Activated CD4-positive, alpha-beta memory T cell treated with anti-CD3 and anti-CD28 coated beads, Interleukin-2, amount 10 ng/mL, durations not matched to agents 7 days and 5 days (primary cell): ENCODE measurements at regions not wholly inside any gene's neighbourhood (a gene's known extent, or its start where the extent isn't known, plus 50 kb on each side); places are given as distances from the start of the nearest gene placed in this dataset.

Experiments used
- CTCF ChIA-PET: fragments of 350-600 bp; sonication (Branson Sonifier 250); formaldehyde crosslinking; loops from one replicate; lab custom pipeline; 2021; ENCODE audit warnings: antibody characterized with exemption, inconsistent platforms; lab: Charles Lee
- POLR2A ChIA-PET: fragments of 350-600 bp; sonication (Branson Sonifier 250); formaldehyde crosslinking; loops from one replicate; lab custom pipeline; 2021; ENCODE audit warnings: antibody characterized with exemption; lab: Charles Lee
- DNase-seq: peaks from one replicate; pipeline ENCODE4 v3.0.0-alpha.2; 2020
- H3K27ac Mint-ChIP-seq: one replicate; pipeline ENCODE4 v1.8.0; 2021; ENCODE audit warnings: mild to moderate bottlenecking, mixed read lengths
- H3K27me3 Mint-ChIP-seq: one replicate; pipeline ENCODE4 v1.8.0; 2021; ENCODE audit warnings: mixed read lengths
- H3K36me3 Mint-ChIP-seq: one replicate; pipeline ENCODE4 v1.8.0; 2021; ENCODE audit warnings: low read depth, mixed read lengths
- H3K4me1 Mint-ChIP-seq: one replicate; pipeline ENCODE4 v1.8.0; 2021; ENCODE audit warnings: mixed read lengths
- H3K4me3 Mint-ChIP-seq: one replicate; pipeline ENCODE4 v1.8.0; 2021; ENCODE audit warnings: mild to moderate bottlenecking, mixed read lengths
- H3K9me3 Mint-ChIP-seq: one replicate; pipeline ENCODE4 v1.8.0; 2021; ENCODE audit warnings: mixed read lengths

DNA sequence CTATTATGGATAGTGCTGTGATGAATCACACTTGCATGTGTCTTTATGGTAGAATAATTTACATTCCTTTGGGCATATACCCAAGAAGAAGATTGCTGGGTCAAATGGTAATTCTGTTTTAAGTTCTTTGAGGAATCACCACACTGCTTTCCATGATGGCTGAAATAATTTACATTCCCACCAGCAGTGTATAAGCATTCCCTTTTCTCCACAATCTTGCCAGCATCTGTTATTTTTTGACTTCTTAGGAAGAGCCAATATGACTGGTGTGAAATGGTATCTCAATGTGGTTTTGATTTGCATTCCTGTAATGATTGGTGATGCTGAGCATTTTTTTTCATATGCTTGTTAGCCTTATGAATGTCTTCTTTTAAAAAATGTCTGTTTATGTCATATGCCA is 1120.2 kb downstream of the ARAP2 start:
- H3K4me3 Mint-ChIP-seq = no peak overlapping the region

DNA sequence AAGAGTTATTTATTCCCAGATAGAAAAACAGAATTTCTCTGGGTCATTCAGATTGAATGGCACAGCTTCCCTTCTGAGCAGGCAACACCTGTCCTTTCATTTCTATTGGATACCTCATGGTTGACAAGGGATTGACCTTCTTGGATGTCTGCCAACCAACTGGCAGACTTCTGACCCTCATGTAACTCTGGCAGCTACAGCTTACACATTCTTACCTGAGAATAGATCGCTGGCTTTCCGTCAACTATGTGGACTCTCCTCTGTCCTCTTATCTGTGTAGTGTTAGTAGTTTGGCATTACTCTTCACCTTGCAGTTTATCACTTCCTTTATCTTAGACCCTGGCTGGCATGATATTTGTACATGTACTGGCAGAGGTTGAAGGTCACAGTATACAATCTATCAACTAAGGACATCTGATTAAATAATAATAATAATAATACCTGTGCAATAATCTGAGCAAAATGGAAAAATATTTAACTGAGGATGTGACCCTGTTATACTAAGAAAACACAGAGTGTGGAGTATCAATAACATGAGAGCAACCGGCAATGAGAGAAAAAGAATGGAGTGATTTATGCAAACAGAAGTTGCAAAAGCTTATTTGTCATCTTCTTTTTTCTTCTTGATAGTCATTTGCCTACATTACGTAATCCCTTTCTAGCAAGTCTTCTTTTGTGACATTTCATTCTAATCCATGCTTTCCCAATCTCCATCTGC is 1118.2 kb downstream of the ARAP2 start:
- no peak overlapping the region for H3K4me3 Mint-ChIP-seq

More for the DNA sequence above, 1120.2 kb downstream of the ARAP2 start:
- no peaks in the 10 kb centered on the region for H3K36me3 Mint-ChIP-seq
- no peak for DNase-seq
- H3K4me1 Mint-ChIP-seq = no peaks in the 10 kb centered on the region
- ChIA-PET POLR2A (no interaction called here), CTCF (no interaction called here)
- no peak overlapping the region for H3K27ac Mint-ChIP-seq
- H3K27me3 Mint-ChIP-seq = no peaks in the 10 kb centered on the region
- H3K9me3 Mint-ChIP-seq = no peaks in the 10 kb centered on the region

DNA sequence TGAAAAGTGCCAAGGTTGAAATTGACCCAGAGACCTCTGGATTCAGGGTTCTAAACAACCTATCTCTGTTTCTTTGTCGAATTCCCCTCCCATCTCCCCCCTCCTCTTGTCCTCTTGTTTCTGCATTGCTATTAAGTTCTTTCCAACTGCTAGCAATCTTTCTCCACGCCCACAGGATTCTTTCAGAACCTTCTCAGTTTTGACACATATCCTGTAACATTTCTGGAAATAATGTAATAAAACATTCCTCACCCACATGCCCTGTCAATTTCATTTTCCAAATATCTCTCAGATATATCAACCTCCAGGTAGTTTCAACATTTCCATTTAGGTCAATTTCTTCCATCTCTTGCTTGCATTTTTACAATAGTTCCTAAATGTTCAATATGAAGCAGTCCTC is 1105.9 kb downstream of the ARAP2 start:
- H3K9me3 Mint-ChIP-seq = no peaks in the 10 kb centered on the region
- ChIA-PET CTCF (no interaction called here), POLR2A (no interaction called here)
- DNase-seq = no peak
- H3K27ac Mint-ChIP-seq = no peak overlapping the region
- H3K4me1 Mint-ChIP-seq = no peaks in the 10 kb centered on the region
- H3K36me3 Mint-ChIP-seq = no peaks in the 10 kb centered on the region
- H3K4me3 Mint-ChIP-seq = no peak overlapping the region
- no peaks in the 10 kb centered on the region for H3K27me3 Mint-ChIP-seq

More for the DNA sequence above, 1118.2 kb downstream of the ARAP2 start:
- H3K9me3 Mint-ChIP-seq = no peaks in the 10 kb centered on the region
- H3K36me3 Mint-ChIP-seq = no peaks in the 10 kb centered on the region
- ChIA-PET POLR2A (no interaction called here), CTCF (no interaction called here)
- no peaks in the 10 kb centered on the region for H3K4me1 Mint-ChIP-seq
- H3K27ac Mint-ChIP-seq = no peak overlapping the region
- H3K27me3 Mint-ChIP-seq = no peaks in the 10 kb centered on the region
- DNase-seq = no peak

DNA sequence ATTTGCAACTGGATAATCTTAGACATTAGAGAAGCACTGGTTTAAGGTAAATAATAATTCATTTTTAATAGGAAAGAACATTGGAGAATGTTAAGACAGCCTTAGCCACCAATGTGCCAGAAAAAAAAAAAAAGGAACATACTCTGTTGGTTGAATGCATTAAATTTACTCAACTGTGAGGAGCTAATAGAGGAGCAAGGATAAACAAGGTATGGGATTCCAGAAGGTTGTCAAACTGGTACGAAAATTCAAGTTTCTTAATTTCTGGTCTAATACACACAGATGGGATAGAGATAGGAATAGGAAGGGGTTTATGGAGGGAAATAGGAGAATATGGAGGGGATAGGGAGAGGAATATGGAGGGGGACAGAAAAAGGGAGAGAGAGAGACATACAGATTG is 1096.6 kb downstream of the ARAP2 start:
- no peak for DNase-seq
- POLR2A ChIA-PET = no interaction called here
- no peaks in the 10 kb centered on the region for H3K4me1 Mint-ChIP-seq
- no peak overlapping the region for H3K4me3 Mint-ChIP-seq
- no peaks in the 10 kb centered on the region for H3K36me3 Mint-ChIP-seq
- no peak overlapping the region for H3K27ac Mint-ChIP-seq
- no peaks in the 10 kb centered on the region for H3K27me3 Mint-ChIP-seq
- no peaks in the 10 kb centered on the region for H3K9me3 Mint-ChIP-seq
- CTCF ChIA-PET = no interaction called here

DNA sequence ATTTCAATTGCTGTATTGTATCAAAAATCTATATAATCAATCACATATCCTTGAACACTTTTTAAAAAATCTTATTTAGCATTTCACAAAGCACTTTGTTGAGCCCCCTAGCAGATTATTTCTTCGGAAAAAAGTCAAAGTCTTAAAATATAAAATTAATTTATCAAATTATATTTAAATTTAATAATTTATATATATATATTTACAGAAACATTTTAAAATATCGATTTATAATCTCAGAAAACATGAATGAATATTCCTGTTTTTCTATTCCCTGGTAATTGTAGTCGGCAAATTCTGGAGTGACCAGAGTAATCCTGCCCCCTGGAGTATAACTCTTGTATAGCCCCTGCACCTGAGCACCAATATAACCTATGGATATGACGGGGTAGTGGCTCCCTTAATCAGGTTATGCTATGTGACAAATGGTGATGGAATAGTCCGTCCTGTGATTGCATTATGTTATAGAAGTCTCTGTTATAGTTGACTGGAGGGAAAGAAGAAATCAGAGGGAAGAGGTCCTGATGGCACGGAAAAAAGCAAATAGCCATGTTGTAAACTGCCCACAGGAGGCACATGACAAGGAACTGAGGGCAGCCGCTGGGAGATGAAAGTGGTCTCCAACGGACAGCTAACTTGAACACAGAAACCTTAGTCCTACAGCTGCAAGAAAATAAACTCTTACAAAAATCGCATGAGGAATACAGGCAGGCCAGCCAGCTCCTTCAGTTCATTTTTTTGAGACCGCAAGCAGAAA is 1092.3 kb downstream of the ARAP2 start:
- DNase-seq = no peak
- Mint-ChIP-seq H3K27ac (no peak overlapping the region), H3K9me3 (no peaks in the 10 kb centered on the region), H3K4me1 (no peaks in the 10 kb centered on the region), H3K27me3 (no peaks in the 10 kb centered on the region), H3K4me3 (no peak overlapping the region), H3K36me3 (no peaks in the 10 kb centered on the region)
- ChIA-PET CTCF (no interaction called here), POLR2A (no interaction called here)

DNA sequence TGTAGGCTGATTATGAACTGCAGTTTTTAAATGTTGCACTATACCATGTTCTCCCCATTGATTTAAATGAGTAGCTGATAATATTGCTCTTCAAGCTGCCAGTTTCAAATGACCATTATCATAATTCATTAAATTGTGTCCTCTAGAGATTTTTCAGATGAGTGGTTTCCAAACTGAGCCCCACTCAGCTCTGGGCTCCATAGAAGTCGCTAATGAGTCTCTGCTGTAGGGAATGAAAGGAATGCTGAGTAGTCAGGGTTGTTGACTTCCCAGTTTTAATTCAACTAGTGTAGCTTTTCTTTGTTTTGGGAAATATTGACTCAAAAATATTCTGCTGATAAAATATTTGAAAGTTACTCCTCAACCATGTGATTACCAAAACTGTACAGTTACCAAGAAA is 1081.1 kb downstream of the ARAP2 start:
- Mint-ChIP-seq H3K27ac (no peak overlapping the region), H3K4me1 (no peaks in the 10 kb centered on the region), H3K9me3 (no peaks in the 10 kb centered on the region), H3K4me3 (no peak overlapping the region), H3K27me3 (no peaks in the 10 kb centered on the region), H3K36me3 (no peaks in the 10 kb centered on the region)
- no peak for DNase-seq
- POLR2A ChIA-PET = no interaction called here
- CTCF ChIA-PET = no interaction called here

DNA sequence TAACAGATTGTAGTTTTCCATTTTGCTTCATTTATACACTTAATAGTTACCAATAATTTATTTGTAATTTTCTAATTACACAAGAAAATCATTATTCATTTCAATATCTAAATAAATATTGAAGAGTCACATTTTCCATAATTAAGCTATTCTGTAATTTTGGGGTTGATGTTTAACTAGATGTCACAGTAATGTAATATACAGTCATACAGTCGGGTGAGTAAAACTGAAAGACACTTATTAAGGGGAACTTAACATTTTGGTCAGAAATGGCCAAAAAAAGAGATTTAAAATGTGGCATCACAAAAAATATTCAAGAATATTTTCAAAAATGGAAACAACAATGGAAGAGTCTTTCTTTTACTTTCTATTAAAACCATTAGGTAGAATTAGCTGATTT is 1080.3 kb downstream of the ARAP2 start:
- ChIA-PET CTCF (no interaction called here), POLR2A (no interaction called here)
- no peaks in the 10 kb centered on the region for H3K9me3 Mint-ChIP-seq
- no peak overlapping the region for H3K4me3 Mint-ChIP-seq
- H3K4me1 Mint-ChIP-seq = no peaks in the 10 kb centered on the region
- no peaks in the 10 kb centered on the region for H3K36me3 Mint-ChIP-seq
- DNase-seq = no peak
- H3K27me3 Mint-ChIP-seq = no peaks in the 10 kb centered on the region
- H3K27ac Mint-ChIP-seq = no peak overlapping the region

DNA sequence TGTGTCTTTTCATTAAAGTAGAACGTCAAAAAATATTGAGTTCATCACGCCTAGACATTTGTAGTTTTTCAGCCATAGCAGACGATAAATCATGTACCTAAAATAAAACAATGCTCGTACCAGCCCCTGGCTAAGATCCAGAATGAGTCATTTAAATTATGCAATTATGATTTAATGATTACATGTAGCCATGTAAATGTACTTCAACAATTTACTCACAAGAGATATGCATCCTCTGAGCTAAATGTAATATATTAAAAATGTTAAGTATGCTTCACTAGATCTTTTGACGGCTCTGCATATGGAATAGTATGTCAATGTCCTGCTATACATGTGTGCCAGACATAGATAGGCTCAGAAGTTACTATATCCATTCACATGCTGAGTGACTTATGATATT is 1077.8 kb downstream of the ARAP2 start:
- no peaks in the 10 kb centered on the region for H3K9me3 Mint-ChIP-seq
- no peaks in the 10 kb centered on the region for H3K4me1 Mint-ChIP-seq
- H3K27me3 Mint-ChIP-seq = no peaks in the 10 kb centered on the region
- CTCF ChIA-PET = no interaction called here
- DNase-seq = no peak
- H3K36me3 Mint-ChIP-seq = no peaks in the 10 kb centered on the region
- POLR2A ChIA-PET = no interaction called here
- no peak overlapping the region for H3K4me3 Mint-ChIP-seq
- no peak overlapping the region for H3K27ac Mint-ChIP-seq

DNA sequence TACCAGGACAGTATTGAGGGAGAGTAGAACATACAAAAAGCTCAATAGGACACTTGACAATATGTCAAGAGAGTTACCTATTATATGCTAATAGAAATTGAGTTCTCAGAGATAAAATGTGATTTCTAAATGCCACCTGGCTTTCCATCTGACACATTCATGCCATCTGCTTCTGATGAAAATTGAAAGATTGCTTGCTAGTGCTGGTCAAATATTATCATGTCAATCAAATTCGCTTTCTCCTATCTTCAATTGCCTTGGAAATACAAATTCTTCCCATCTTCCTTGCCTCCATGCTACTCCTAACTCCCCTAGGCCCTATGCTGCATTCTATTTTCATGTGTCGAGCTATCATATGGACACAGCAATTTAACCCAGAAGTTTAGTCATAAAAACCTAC is 1076.9 kb downstream of the ARAP2 start:
- H3K36me3 Mint-ChIP-seq = no peaks in the 10 kb centered on the region
- ChIA-PET POLR2A (no interaction called here), CTCF (no interaction called here)
- no peak for DNase-seq
- H3K27me3 Mint-ChIP-seq = no peaks in the 10 kb centered on the region
- H3K9me3 Mint-ChIP-seq = no peaks in the 10 kb centered on the region
- no peaks in the 10 kb centered on the region for H3K4me1 Mint-ChIP-seq
- no peak overlapping the region for H3K4me3 Mint-ChIP-seq
- no peak overlapping the region for H3K27ac Mint-ChIP-seq

DNA sequence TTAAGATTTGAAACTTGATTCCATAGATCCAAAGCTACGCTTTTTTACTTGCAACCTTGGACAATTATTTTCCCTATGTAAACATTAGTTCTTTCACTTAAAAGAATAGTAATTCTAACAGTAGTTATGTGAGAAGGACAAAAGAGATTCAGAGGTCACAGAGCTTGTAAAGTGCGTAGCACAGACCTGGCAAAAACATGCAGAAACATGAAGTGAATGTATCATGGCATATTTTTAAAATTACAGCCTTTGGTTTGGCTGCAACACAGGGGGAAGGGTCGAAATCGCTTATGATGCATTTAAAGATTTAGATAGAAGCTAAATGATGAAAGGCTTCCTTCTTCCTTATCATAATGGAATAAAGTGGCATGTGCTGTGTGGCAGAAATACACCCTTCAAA is 1068.8 kb downstream of the ARAP2 start:
- no peaks in the 10 kb centered on the region for H3K9me3 Mint-ChIP-seq
- no peak overlapping the region for H3K27ac Mint-ChIP-seq
- POLR2A ChIA-PET = no interaction called here
- no peaks in the 10 kb centered on the region for H3K4me1 Mint-ChIP-seq
- DNase-seq = no peak
- H3K4me3 Mint-ChIP-seq = no peak overlapping the region
- H3K36me3 Mint-ChIP-seq = no peaks in the 10 kb centered on the region
- CTCF ChIA-PET = no interaction called here
- H3K27me3 Mint-ChIP-seq = no peaks in the 10 kb centered on the region

DNA sequence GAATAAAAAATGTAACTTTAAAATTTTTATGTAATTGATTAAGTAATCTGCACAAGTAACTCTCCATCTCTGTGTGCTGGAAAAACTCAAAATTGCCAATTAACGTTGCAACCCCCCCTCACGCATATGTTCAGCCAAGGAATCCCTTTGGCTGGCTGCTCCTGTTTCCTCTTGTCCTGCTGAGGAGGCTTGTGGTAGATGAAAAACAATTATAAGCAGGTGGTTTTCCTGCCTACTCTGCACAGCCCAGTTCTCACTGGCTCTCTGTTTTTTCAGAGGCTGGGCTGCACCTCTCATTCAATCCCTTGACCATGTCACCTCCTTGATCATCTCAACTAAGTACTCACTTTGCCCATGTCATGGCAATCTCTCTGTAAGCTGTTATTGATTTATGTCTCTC is 1068.4 kb downstream of the ARAP2 start:
- Mint-ChIP-seq H3K9me3 (no peaks in the 10 kb centered on the region), H3K27me3 (no peaks in the 10 kb centered on the region), H3K36me3 (no peaks in the 10 kb centered on the region), H3K4me1 (no peaks in the 10 kb centered on the region), H3K4me3 (no peak overlapping the region), H3K27ac (no peak overlapping the region)
- ChIA-PET POLR2A (no interaction called here), CTCF (no interaction called here)
- no peak for DNase-seq

DNA sequence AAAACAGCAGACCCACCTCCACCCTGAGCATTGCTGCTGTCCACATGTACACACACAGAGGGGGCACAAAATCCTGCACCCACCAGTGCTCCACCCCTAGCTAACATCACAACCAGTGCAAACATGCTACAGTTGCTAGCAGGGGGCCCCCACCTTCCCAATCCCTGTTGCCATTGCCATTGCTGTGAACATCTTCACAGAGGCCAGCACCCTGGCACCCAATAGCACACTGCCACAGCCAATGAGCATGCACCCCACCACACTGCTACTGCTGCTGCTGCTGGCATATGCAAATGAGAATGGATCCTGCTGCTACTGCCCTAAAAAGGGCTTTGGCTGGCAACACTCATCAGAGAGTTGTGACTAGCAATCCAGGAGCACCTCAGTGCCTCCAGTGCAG is 1061.9 kb downstream of the ARAP2 start:
- no peak for DNase-seq
- H3K4me1 Mint-ChIP-seq = no peaks in the 10 kb centered on the region
- no peaks in the 10 kb centered on the region for H3K36me3 Mint-ChIP-seq
- ChIA-PET CTCF (no interaction called here), POLR2A (no interaction called here)
- H3K27me3 Mint-ChIP-seq = no peaks in the 10 kb centered on the region
- no peak overlapping the region for H3K27ac Mint-ChIP-seq
- H3K9me3 Mint-ChIP-seq = peaks cover 4% of the 10 kb centered on the region
- H3K4me3 Mint-ChIP-seq = no peak overlapping the region

DNA sequence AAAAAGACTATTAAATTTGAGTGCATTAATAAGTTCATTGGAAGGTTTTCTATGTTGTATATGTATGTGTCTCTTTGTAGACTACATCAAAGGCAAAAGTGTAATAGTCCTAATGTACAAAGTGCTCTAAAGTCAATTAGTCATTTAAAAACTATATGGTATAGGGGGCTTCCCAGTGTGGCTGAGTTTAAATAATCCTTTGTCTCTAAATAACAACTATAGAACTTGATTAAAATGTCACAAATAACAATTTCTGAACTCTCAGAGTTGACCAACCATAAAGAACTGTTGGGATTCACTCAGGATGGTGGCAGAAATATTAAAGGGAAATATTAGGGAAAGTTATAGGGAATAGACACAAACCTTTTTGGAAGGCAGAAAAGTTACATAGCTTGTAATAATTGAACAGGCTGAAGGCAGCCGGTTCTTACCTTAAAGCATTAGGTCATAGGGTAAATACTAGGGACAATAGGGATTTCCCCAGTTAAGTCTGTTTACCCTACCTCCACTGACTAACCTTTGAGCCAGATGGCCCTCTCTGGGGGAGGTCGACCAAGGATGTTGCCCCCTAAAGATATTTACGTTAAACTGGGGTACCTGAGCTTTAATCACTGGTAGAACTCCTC is 1054.2 kb downstream of the ARAP2 start:
- Mint-ChIP-seq H3K4me3 (no peak overlapping the region), H3K27ac (no peak overlapping the region), H3K36me3 (no peaks in the 10 kb centered on the region), H3K27me3 (no peaks in the 10 kb centered on the region), H3K4me1 (no peaks in the 10 kb centered on the region), H3K9me3 (no peaks in the 10 kb centered on the region)
- ChIA-PET CTCF (no interaction called here), POLR2A (no interaction called here)
- no peak for DNase-seq

DNA sequence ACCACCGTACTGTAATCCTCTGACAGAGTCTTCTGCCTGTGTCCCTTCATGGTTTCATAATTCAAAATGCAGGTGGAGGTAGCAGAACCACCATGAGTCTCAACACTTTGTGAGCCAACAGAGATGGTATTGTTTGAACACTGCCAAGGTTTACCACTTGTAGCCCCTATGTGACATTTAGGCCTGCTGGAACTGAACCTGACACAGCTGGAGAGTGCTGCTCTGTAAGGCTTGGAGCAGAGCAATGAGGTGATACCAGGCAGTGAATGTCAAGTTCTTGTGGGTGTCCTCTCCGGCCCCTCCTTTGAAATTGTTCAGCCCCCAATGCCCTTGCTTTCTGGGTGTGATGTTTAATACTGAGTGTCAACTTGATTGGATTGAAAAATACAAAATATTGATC is 1042.9 kb downstream of the ARAP2 start:
- H3K4me3 Mint-ChIP-seq = no peak overlapping the region
- ChIA-PET CTCF (no interaction called here), POLR2A (no interaction called here)
- no peak for DNase-seq
- no peaks in the 10 kb centered on the region for H3K9me3 Mint-ChIP-seq
- H3K27ac Mint-ChIP-seq = no peak overlapping the region
- H3K36me3 Mint-ChIP-seq = no peaks in the 10 kb centered on the region
- no peaks in the 10 kb centered on the region for H3K4me1 Mint-ChIP-seq
- H3K27me3 Mint-ChIP-seq = no peaks in the 10 kb centered on the region
